ENCODE measurements at regions not wholly inside any gene's neighbourhood (a gene's known extent, or its start where the extent isn't known, plus 50 kb on each side); places are given as distances from the start of the nearest gene placed in this dataset.

GRCh38 chr9:80521151-80521550 lies 949.4 kb downstream of the TLE4 start:
- Histone ChIP-seq H3K4me3 (no peak overlapping the region), H3K27ac (replicated peaks in 1 of 4) (no peak overlapping the region), H3K9me3 (peaks cover 0 to 2% (median 0%) of the 10 kb centered on the region in 4 donors), H3K36me3 (no peaks in the 10 kb centered on the region), H3K4me1 (no peaks in the 10 kb centered on the region), H3K27me3 (no peaks in the 10 kb centered on the region)
- WGBS = 88% methylated on average over 3 of the region's 3 CpGs
- intact Hi-C loops (cut with DNase I) = no loop called here
- no peak for DNase-seq (ENCODE audit: extremely low spot score)
- no peak for TF ChIP-seq POLR2A (IDR thresholded peaks at IDR 0.05; ENCODE audit: low read depth)
- no peak for TF ChIP-seq CTCF (IDR thresholded peaks at IDR 0.05)
- no peak for TF ChIP-seq EP300 (IDR thresholded peaks at IDR 0.05)
- TF ChIP-seq POLR2AphosphoS5 (IDR thresholded peaks at IDR 0.05) = no peak

GRCh38 chr9:80520231-80520630 lies 948.5 kb downstream of the TLE4 start:
- no peak overlapping the region for H3K4me3 ChIP-seq
- H3K27ac ChIP-seq (replicated peaks in 1 of 4) = no peak overlapping the region
- intact Hi-C loops (cut with DNase I) = no loop called here
- no peaks in the 10 kb centered on the region for H3K27me3 ChIP-seq
- H3K36me3 ChIP-seq = no peaks in the 10 kb centered on the region
- no peaks in the 10 kb centered on the region for H3K4me1 ChIP-seq
- no peak for TF ChIP-seq POLR2A (IDR thresholded peaks at IDR 0.05; ENCODE audit: low read depth)
- no peak for TF ChIP-seq CTCF (IDR thresholded peaks at IDR 0.05)
- TF ChIP-seq POLR2AphosphoS5 (IDR thresholded peaks at IDR 0.05) = no peak
- TF ChIP-seq EP300 (IDR thresholded peaks at IDR 0.05) = no peak
- DNase-seq (ENCODE audit: extremely low spot score) = no peak
- H3K9me3 ChIP-seq = no peaks in the 10 kb centered on the region
- 94% methylated on average over 4 of the region's 4 CpGs for WGBS

- intact Hi-C loops (cut with DNase I) = no loop called here
Observed at GRCh38 chr9:80518441-80518840, 946.7 kb downstream of the TLE4 start.

GRCh38 chr9:80516679-80517078 lies 944.9 kb downstream of the TLE4 start:
- intact Hi-C loops (cut with DNase I) = no loop called here
- no peak for TF ChIP-seq CTCF (IDR thresholded peaks at IDR 0.05)
- TF ChIP-seq POLR2A (IDR thresholded peaks at IDR 0.05; ENCODE audit: low read depth) = no peak
- TF ChIP-seq POLR2AphosphoS5 (IDR thresholded peaks at IDR 0.05) = no peak
- no peak for TF ChIP-seq EP300 (IDR thresholded peaks at IDR 0.05)
- Histone ChIP-seq H3K36me3 (no peaks in the 10 kb centered on the region), H3K4me1 (no peaks in the 10 kb centered on the region), H3K27me3 (no peaks in the 10 kb centered on the region), H3K4me3 (no peak overlapping the region), H3K27ac (replicated peaks in 1 of 4) (no peak overlapping the region), H3K9me3 (no peaks in the 10 kb centered on the region)
- DNase-seq (ENCODE audit: extremely low spot score) = no peak
- 93% methylated on average over 3 of the region's 3 CpGs for WGBS

More at GRCh38 chr9:80518441-80518840, 946.7 kb downstream of the TLE4 start:
- 99% methylated on average over 3 of the region's 3 CpGs for WGBS
- Histone ChIP-seq H3K9me3 (no peaks in the 10 kb centered on the region), H3K36me3 (no peaks in the 10 kb centered on the region), H3K4me3 (no peak overlapping the region), H3K27ac (replicated peaks in 1 of 4) (no peak overlapping the region), H3K27me3 (no peaks in the 10 kb centered on the region), H3K4me1 (no peaks in the 10 kb centered on the region)
- TF ChIP-seq CTCF (IDR thresholded peaks at IDR 0.05) = no peak
- no peak for TF ChIP-seq POLR2AphosphoS5 (IDR thresholded peaks at IDR 0.05)
- TF ChIP-seq EP300 (IDR thresholded peaks at IDR 0.05) = no peak
- no peak for TF ChIP-seq POLR2A (IDR thresholded peaks at IDR 0.05; ENCODE audit: low read depth)
- no peak for DNase-seq (ENCODE audit: extremely low spot score)

- TF ChIP-seq POLR2AphosphoS5 (IDR thresholded peaks at IDR 0.05) (no peak), EP300 (IDR thresholded peaks at IDR 0.05) (no peak), CTCF (IDR thresholded peaks at IDR 0.05) (no peak), POLR2A (IDR thresholded peaks at IDR 0.05; ENCODE audit: low read depth) (no peak)
- intact Hi-C loops (cut with DNase I) = no loop called here
- H3K9me3 ChIP-seq = no peaks in the 10 kb centered on the region
- no peaks in the 10 kb centered on the region for H3K27me3 ChIP-seq
- WGBS = 94% methylated on average over 1 of the region's 1 CpG
- H3K4me3 ChIP-seq = no peak overlapping the region
- DNase-seq (ENCODE audit: extremely low spot score) = no peak
- no peak overlapping the region for H3K27ac ChIP-seq (replicated peaks in 1 of 4)
- H3K36me3 ChIP-seq = no peaks in the 10 kb centered on the region
- peaks cover 0 to 12% (median 8%) of the 10 kb centered on the region in 4 donors for H3K4me1 ChIP-seq
Observed at GRCh38 chr9:80509358-80509757, 937.6 kb downstream of the TLE4 start.
